T-helper 9 cell (primary cell): ENCODE measurements at regions not wholly inside any gene's neighbourhood (a gene's known extent, or its start where the extent isn't known, plus 50 kb on each side); places are given as distances from the start of the nearest gene placed in this dataset.

ENCODE experiments used
- DNase-seq: peaks from one replicate; pipeline ENCODE4 v3.0.0-alpha.2; 2020

- DNase-seq: no peak
Measured at GRCh38 chr20:40589581-40589980, 99.5 kb downstream of the MAFB start.

GRCh38 chr20:40588891-40589290 lies 100.1 kb downstream of the MAFB start:
- no peak for DNase-seq

GRCh38 chr20:40587038-40587437 lies 102.0 kb downstream of the MAFB start:
- no peak for DNase-seq

- DNase-seq: no peak
Measured at GRCh38 chr20:40584130-40584809, 104.8 kb downstream of the MAFB start.

- no peak for DNase-seq
Measured at GRCh38 chr20:40583636-40584035, 105.4 kb downstream of the MAFB start.

GRCh38 chr20:40583205-40583604 lies 105.8 kb downstream of the MAFB start:
- no peak for DNase-seq

- no peak for DNase-seq
Measured at GRCh38 chr20:40582531-40582930, 106.5 kb downstream of the MAFB start.

GRCh38 chr20:40579701-40580100 lies 109.3 kb downstream of the MAFB start:
- no peak for DNase-seq

GRCh38 chr20:40578961-40579360 lies 110.1 kb downstream of the MAFB start:
- DNase-seq: no peak

GRCh38 chr20:40575851-40576250 lies 113.2 kb downstream of the MAFB start:
- no peak for DNase-seq

- DNase-seq: no peak
Measured at GRCh38 chr20:40572251-40572650, 116.8 kb downstream of the MAFB start.

GRCh38 chr20:40571639-40572038 lies 117.4 kb downstream of the MAFB start:
- DNase-seq: no peak

- DNase-seq: no peak
Measured at GRCh38 chr20:40568200-40568599, 120.8 kb downstream of the MAFB start.

- no peak for DNase-seq
Measured at GRCh38 chr20:40565682-40566040, 123.4 kb downstream of the MAFB start.

- DNase-seq: no peak
Measured at GRCh38 chr20:40565001-40565681, 123.9 kb downstream of the MAFB start.

- DNase-seq: no peak
Measured at GRCh38 chr20:40563296-40563950, 125.6 kb downstream of the MAFB start.

GRCh38 chr20:40562031-40562430 lies 127.0 kb downstream of the MAFB start:
- no peak for DNase-seq

- no peak for DNase-seq
Measured at GRCh38 chr20:40561187-40561586, 127.8 kb downstream of the MAFB start.

- DNase-seq: no peak
Measured at GRCh38 chr20:40558212-40558611, 130.8 kb downstream of the MAFB start.

GRCh38 chr20:40551125-40551530 lies 137.9 kb downstream of the MAFB start:
- DNase-seq: no peak

GRCh38 chr20:40547483-40548091 lies 141.4 kb downstream of the MAFB start:
- no peak for DNase-seq

- DNase-seq: no peak
Measured at GRCh38 chr20:40545478-40545877, 143.6 kb downstream of the MAFB start.

GRCh38 chr20:40542065-40542464 lies 147.0 kb downstream of the MAFB start:
- DNase-seq: no peak

GRCh38 chr20:40540166-40540565 lies 148.9 kb downstream of the MAFB start:
- no peak for DNase-seq
